ENCODE measurements at regions not wholly inside any gene's neighbourhood (a gene's known extent, or its start where the extent isn't known, plus 50 kb on each side); places are given as distances from the start of the nearest gene placed in this dataset.

- TF ChIP-seq POLR2AphosphoS5 (IDR thresholded peaks at IDR 0.05): no peak
- no peak for TF ChIP-seq CTCF (IDR thresholded peaks at IDR 0.05)
These were observed 378.8 kb upstream of the TLE4 start for GRCh38 chr9:79193001-79193400.

Measured in stomach (tissue), 4 donors.